Stimulated activated CD8-positive, alpha-beta memory T cell treated with anti-CD3 and anti-CD28 coated beads, Interleukin-4, amount 100 ng/mL, for 1 hour (primary cell): ENCODE measurements at regions not wholly inside any gene's neighbourhood (a gene's known extent, or its start where the extent isn't known, plus 50 kb on each side); places are given as distances from the start of the nearest gene placed in this dataset.

Experiments used
- DNase-seq, 2 donors: peaks; one replicate each; pipeline ENCODE4 v3.0.0-alpha.2; 2020; ENCODE audit warnings: low read depth in 2 of 2, low spot score in 1 of 2

DNA sequence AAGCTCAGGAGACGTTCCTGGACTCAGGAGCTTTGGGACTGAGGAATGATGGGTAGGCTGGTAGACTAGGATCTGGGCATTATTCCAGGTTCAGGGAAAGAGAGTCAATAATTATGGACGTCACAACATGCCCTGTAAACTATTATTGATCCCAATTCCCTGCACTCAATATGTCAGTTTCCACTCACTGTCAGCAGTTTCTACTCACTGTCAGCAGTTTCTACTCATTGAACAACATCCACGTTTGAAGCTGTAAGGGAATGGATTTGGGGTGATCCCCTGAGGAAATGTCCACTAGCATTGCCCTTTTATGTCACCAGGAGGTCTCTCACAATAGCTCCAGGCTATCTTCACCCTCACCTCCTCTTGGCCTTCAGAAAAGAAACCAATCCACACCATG is 1268.6 kb downstream of the TYW1 start:
- DNase-seq: no peak

DNA sequence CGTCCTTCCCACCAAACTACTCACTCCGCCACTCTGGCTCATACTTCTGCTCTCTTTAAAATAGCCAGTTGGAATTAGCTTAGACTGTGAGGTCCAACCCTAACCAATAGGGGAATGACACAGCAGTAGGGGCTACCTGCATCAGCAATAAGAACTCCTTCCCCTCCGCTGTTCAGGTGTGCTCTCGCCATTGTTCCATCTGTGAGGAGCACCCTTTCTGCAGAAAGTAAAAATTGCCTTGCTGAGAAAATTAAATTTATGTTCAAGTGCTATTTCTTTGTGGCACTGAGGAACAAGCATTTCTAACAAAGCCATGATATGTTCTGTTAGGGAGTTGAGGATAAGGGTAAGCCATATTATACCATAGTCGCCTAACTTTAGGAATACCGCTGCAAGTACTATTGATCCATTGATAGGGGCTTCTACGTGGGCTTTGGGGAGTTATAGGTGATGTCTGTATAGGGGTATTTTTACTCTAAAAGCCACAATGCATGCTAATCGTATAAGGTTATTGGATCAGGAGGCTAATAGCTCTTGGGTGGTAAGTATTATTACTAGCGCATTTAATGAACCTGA is 1269.5 kb downstream of the TYW1 start:
- DNase-seq: no peak

DNA sequence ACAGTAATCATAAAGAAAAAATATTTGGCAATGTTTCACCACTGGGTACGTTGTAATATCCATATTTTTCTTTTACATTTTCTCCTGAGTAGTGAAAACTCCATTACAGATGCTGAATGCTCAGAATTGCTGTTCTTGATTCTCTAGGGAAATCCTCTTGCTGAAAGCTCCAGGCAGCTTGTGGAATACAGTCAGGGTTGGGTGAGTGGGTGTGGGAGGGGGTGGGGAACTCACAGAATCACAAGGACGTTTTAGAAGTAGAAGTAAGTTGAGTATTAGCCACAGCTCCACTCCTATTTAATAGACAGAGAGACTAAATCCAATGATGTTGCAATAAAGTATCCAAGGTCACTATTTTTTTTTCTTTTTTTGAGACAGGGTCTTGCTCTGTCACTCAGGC is 1270.9 kb downstream of the TYW1 start:
- no peak for DNase-seq

DNA sequence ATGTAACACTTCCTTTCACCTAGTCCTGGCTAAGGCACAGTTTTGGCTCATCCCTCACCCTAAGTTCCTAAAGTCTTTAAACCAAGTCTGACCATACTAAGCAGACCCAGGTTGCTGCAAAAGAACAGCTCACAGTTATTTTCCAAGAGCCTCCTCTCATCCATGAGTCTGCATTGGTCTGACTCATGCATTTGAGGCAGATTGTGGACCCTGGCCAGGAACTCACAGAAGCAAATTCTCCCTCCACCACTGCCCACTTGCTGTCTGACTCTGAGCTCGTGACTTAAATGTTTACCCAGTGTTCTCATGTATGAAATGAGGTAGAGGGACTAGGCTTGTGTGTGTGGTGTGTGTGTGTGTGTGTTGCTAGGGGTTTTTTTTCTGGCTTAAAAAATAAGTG is 1272.8 kb downstream of the TYW1 start:
- no peak for DNase-seq

DNA sequence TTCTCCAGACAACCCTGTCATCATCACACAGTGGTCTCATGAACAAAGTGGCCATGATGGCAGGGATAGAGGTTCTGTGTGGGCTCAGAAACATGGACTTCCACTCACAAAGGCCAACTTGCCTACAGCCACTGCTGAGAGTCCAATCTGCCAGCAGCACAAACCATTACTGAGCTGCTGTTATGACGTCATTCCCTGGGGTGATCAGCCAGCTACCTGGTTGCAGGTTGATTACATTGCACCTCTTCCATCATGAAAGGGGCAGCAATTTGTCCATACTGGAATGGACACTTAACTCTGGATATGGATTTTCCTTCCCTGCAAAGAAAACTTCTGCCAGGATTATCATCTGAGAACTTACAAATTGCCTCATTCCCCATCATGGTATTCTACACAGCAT is 1275.9 kb downstream of the TYW1 start:
- no peak for DNase-seq

DNA sequence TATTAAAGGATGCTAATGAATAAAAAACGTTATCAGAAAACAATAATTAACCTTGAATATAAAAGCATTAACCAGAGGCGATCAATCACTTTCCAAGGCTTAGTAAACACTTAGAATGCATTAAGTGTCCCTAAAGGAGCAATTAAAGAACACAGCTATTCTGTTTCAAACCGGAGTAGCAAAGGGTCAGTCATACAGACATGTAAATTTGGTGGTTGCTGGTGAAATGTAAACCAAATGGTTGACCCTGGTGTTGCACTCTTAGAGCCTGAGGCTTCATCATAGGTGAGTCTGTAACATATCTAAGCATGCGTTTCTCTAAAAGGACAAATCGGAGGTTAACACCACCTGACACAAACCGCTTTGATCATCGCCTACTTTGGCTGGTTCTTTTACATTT is 1280.1 kb downstream of the TYW1 start:
- no peak for DNase-seq

DNA sequence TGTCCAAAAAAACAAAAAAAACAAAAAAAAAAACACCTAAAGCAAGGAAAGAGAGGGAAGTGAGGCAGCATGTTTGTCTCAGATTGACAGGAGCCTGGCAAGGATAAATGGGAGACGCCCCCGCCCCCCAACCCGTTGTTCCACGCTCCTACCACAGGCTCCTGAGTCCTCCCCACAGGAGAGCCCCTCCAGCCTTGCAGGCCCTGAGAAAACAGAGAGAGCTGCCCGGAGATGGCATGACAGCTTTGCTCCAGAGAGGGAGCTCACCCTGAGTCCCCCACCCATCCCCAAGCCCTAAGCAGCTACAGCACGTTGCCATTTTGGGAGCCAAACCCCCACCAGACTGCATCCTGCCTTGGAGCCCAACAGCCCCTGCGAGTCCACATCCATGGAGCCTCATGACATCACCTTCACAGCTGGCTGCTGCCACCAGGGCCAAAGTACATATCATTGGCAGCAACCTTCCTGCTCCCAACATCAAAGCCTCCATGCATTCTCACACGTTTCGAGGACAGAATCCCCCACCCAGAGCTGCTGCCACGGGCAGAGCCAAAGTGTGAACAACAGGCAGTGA is 1283.3 kb downstream of the TYW1 start:
- DNase-seq: no peak

DNA sequence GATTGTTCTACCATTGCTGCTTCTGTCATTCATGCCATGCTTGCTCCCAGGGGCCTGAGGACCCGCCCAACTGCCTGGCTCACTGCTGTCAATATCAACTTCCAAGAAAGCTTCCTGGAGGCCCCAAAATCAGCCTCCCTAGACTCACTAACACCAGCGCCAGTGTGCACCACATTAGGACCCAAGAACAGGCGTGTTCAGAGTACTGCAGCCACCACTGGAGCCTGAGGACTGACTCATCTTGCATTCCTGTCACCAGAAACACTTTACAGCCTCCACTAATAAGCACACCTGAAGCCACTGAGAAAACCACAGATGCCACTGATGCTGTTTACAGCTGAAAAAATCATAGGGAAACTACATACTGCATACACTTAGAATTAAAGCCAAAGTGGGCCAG is 1284.3 kb downstream of the TYW1 start:
- DNase-seq: no peak

DNA sequence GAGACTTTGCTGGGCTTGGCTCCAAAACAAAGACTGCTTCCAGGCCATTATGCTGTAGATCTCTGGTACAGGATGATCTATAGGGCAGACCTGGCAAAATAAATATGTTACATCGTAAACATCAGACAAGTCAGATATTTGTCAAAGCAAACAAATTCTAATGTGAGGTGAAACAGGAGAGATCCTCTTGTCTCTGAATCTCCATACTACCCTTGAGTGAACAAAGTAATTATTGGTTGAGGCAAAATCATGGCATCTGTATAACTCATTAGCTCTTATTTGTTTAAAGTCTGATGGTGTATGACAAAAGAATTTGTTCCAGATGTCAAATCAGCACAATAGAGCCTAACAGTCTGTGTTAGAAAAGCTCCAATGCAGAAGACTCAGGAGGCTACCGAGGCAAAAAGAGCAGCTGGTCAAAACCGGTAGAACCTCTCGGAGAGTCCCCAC is 1291.5 kb downstream of the TYW1 start:
- DNase-seq: no peak

DNA sequence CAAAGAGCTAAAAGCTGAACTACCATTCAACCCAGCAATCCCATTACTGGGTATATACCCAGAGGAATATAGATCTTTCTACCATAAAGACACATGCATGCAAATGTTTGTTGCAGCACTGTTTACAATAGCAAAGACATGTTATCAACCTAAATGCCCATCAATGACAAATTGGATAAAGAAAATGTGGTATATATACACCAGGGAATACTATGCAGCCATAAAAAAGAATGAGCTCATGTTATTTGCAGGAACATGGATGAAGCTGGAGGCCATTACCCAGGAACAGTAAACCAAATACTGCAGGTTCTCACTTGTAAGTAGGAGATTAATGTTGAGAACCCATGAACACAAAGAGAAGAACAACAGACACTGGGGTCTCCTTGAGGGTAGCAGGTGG is 1295.1 kb downstream of the TYW1 start:
- DNase-seq: no peak

DNA sequence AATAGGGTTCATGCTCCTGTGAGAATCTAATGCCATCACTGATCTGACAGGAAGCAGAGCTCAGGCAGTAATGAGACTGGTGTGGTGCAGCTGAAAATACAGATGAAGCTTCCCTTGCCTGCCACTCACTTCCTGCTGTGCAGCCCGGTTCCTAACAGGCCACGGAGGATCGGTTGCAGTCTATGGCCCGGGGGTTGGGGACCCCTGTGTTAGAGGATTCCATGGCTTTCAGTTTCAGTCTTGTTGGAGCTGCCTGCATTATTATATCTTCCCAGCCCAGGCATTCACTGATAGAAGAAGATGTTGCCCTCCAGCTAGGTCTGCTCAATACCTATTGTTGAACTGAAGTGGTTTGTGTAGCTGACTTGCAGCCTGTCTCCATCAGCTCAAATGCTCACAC is 1298.8 kb downstream of the TYW1 start:
- no peak for DNase-seq

DNA sequence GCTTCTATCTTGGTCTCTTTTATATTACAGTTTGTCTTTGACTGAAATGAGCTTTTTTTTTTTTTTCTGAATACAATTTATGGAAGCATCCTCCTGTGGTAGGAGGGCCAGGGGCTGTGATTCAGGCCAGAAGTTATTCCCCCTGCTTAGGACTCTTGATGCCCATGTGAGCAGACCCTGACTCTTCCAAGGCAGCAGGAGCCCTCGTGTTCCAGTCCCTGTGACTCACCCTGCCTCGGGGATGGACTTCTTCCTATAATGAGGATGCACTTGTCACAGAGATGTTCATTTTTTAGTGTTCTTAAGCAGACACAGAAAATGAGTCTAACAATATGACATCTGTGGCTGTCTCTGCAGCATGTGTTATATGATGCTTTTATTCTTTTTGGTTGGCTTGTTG is 1293.7 kb upstream of the AUTS2 start:
- DNase-seq: no peak

DNA sequence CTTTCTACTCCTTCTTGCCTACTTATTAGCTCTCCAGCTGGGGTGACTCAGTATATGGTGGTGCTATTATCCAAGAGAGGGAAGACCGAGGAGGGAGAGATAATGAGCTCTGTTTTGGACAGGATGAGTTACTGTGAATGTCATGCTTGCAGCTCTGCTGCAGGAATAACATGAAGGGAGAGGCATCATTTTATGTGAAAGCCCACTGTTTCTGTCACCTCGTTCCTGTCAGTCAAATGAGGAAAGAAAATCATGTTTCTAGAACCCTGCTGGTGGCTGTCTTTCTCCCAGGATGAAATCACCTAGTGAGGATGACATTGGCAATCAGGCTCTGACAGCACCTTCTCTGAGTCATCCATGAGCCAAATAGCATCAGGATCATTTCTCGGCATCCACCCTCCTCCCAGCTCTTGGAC is 1291.6 kb upstream of the AUTS2 start:
- DNase-seq: no peak

DNA sequence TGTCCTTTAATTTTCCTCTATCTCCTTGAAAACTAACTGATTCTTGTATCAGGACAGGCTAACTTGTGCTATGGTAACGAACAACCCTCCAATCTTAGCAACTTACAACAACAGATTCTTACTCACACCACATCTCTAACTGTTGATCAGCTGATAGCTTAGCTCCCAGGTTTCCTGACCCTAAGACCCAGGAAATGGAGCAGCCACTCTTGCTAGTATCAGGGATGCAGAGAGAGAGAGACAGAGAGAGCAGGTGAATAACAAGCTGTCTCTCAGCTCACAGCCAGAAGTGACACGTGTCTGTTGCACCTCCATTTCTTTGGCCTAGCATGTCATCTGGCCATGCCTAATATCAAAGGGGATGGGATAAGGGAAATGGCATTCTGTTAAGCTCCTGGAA is 1289.0 kb upstream of the AUTS2 start:
- DNase-seq: no peak

DNA sequence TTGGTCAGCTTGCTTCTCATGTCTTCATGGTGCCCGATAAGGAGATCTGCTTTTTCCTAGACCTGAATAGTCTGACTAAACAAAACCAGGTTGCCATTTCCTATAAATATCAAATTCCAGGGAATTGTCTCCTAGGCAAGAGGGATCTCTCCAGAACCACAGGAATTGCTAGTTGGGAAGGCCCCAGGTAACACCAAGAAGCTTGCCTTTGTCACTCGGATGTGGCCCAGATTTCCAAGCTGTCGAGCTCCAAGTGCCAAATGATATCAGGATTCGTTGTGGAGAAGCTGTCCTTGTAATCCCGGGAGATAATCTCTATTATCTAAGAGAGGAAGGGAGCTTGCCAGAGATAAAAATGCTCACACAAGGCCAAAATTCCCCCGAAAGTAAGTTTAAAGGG is 1288.5 kb upstream of the AUTS2 start:
- no peak for DNase-seq

DNA sequence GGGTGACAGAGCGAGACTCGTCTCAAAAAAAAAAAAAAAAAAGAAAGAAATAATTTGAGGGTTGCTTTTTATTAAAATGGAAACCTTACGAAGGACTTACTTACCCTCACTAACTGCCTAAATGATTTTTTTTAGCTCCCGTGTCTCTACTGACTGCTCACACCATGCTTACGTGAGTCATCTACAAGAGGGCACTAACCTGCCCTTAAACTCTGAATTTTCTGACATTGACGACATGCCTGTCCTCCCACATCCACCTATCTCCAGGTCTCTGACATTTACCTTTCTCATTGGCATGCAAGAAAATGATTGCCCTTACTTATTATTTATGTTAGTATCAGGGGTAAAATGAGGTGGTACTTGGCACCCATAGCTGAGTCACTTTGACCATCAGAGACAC is 1286.3 kb upstream of the AUTS2 start:
- DNase-seq: no peak

DNA sequence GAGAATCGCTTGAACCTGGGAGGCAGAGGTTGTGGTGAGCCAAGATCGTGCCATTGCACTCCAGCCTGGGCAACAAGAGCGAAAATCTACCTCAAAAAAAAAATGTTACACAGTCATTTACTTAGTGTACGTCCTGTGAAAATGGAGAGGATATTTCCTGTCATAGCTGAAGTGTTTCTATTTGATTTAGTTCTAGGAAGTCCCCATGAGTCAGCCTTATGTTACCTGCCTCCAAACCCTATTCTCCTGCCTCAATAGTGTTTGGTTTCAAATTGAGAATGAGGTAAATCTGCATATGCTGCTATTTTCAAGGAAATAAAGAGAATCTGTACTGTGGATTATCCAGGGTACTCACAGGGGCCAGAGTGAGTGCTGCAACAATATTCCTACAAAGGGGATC is 1284.5 kb upstream of the AUTS2 start:
- no peak for DNase-seq

DNA sequence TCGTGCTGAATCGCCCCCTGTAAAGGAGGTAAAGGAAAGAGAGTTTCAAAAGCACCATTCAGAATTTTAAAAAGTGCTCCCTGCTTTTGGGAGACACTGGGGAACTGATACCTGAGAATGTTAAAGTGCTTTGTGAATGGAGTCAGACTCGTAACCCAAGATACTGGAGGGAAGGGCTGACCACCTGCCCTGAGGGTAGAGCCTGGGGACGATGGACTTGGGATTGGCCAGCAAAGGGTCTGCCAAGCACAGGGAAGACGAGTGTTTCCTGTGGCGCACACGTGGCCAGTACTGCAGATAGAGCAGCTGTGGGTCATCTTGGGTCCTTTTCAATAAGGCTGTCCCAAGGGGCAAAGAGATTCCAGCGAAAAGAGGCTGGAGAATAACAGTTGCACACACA is 1284.1 kb upstream of the AUTS2 start:
- no peak for DNase-seq

DNA sequence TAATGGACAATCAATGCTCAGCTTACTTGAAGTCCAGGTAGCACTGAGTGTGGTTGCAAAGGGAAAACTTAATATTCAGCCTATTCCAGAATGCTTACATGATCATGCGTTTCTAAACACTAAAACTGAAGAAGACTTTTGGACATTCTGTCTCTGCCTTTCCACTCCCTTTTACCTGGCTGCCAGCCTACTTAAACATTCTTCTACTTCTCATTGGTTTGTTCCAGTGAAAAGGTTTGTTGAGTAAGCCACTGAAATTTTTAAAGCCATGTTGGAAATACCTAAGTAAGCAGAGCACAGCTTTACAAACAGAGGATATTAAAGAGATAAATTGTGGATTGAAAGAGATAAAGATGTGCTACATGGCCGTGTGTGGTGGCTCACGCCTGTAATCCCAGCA is 1280.8 kb upstream of the AUTS2 start:
- no peak for DNase-seq

DNA sequence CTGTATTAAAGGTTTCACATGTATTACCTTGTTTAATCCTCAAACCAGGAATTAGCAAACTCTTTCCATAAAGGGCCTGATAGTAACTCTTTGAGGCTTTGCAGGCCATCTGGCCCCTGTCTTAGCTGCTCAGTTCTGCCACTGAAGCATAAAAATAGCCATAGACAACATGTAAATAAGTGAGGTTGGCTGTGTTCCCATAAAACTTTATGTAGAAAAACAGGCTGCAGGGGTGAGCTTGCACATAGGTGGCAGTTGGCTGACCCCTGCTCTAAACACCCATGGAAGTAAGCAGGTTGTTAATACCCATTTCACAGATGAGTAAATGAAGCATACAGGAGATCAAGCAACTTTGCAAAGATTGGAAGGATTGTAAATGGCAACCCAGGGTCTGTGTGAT is 1279.2 kb upstream of the AUTS2 start:
- DNase-seq: no peak

DNA sequence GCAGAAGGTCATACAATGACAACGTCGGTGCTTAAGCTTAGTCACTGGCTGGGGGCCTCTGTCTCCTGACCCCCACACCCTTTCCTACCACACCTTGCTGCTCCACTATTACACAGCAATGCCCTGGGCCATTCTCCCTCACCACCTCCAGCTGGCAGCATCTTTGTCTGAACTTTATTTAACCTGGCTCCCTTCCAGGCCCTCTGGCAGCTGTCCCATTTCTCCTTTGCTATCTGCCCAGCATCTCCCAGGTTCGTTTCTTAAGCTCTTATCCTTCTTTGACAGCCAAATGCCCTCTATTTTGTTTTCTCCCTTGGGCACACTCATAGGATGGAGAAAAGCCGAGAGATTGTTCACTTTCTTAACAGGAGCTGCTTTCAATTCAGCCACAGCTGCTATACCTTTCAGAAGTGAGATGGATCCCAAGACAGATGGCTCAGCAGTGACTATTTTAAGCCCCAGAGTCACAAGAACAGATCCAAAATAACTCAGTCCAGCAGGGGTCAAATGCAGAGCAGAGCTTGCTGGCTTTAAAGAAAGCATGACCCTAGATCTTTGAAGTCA is 1277.1 kb upstream of the AUTS2 start:
- DNase-seq: no peak

DNA sequence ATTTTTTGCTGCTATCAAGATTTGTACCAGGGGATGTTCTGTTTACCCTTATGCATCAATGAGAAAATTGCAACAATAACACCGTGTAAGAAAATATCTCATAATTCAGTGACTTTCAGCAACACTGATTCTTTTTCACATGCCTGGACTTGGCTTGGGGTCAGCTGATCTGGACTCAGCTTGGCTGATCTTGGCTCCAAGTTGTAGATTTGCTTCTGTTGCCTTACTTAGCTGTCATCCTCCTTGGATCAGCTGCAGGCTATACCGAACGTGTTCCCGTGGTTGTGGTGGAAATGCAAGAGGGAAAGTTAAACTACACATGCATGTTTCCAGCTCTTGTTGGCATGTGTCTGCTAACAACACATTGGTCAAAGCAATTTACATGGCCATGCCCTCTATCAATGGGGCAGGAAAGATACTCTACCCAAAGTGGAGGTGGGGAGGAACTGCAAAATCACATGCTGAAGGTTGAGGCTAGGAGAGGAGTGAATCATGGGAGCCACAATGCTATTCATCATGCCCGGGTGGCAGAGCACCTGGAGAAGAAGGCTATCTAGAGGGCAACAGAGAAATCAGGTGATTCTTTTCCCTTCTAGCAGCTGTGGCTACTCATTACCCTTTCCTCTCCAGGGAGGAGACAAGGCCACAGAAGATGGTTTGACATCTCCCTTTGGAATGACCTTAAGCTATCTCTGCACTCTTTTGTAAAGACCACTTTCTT is 1276.3 kb upstream of the AUTS2 start:
- DNase-seq: no peak

DNA sequence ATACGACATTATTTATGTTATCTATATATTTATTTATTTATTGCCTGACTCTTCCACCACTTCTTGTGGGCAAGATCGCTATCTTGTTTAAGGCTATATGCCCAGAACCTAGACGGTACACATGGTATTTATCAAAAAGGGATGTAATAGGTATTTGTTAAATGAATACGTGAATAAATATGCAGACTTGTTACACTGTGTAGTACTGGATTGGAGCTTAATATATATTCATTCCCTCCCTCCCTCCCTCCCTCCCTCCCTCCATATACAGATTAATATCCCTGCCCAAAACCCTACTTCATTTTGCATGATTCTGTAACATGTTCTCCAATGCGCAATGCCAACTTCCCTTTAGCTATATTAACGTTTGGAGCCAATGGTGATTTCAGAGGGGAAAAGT is 1273.7 kb upstream of the AUTS2 start:
- DNase-seq: no peak
